NCI-H146 treated with DMSO at 0.1 percent for 48 hours (cell line): ENCODE measurements at regions not wholly inside any gene's neighbourhood (a gene's known extent, or its start where the extent isn't known, plus 50 kb on each side); places are given as distances from the start of the nearest gene placed in this dataset.

ENCODE experiments used
- DNase-seq: peaks from one replicate; lab custom pipeline; 2025; ENCODE audit not compliant: unreplicated experiment; lab: John Stamatoyannopoulos, UW

DNA sequence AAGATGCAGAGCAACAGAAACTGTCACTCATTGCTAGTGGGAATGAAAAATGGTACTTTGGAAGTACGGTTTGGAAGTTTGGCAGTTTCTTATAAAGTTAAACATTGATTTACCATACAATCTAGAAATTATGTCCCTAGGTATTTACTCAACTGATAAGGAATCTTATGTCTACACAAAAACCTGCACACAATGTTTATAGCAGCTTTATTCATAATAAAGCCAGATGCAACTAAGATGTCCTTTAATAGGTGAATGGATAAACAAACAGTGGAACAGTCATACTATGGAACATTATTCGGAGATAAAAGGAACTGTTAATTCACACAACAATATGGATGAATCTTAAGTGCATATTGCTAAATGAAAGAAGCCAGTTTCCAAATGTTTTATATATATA, 96.2 kb upstream of the SIRPA start:
- DNase-seq = no peak

DNA sequence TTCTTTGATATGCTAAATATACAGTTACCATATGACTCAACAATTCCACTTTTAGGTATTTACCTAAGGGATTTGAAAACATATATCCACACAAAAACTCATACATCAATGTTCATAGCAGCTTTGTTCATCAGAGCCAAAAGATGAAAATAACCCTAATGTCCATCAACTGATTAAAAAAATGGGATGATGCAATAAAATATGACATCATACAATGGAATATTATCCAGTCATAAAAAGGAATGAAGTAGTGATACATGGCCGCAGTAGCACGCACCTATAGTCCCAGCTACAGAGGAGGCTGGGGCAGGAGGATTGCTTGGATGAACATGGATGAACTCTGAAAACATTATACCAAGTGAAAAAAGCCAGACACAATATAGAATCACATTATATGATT, 101.4 kb upstream of the SIRPA start:
- DNase-seq = no peak

DNA sequence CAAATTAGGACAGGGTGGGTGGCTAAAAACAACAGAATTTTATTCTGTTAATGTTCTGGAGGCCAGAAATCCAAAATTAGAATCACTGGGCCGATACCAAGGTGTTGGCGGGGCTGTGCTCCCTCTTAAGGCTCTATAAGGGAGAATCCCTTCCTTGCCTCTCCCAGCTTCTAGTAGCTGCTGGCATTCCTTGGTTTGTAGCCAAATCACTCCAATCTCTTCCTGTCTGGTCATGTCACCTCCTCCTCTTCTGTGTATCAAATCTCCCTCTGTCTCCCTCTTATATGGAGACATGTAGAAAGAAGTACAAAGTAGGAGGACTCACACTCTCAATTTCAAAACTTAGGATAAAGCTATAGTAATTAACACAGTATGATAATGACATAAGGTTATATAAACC, 102.9 kb upstream of the SIRPA start:
- DNase-seq = no peak

DNA sequence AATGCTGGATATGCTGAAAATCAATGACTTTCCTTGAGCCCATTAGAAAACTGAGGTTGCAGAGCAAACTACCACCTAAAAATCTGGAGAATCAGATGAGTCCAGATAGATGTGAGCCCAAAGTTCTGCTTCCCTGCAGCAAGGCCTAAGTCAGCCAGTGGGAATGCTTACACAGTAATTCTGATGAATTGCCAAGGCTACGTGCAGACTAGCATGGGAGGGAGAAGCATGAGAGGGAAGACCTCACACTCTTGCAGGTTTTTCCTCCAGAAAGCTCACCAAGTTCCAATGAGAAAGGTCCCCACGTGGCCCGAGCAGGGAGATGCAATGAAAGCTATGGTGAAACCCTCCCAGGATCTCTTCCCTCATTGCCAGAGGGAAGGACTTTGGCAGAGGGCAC, 104.8 kb upstream of the SIRPA start:
- no peak for DNase-seq

DNA sequence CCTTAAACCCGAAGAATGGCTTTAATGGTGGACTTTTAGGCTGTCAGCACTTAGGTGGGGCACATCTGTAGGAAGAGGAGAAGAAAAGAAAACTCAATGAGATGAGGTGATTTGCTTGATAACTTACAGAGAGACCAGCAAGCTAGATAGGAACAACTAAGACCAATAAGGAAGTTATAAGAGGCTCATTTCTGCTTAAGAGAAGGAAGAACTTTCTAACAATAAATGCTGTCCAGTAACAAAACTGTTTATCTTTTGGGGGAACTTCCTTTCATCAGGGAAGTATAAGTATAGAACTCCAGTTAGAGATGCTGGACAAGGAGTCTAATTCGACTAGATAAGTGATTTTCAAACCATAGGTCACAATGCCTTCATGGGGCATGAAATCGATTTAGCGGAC, 107.2 kb upstream of the SIRPA start:
- DNase-seq = no peak

DNA sequence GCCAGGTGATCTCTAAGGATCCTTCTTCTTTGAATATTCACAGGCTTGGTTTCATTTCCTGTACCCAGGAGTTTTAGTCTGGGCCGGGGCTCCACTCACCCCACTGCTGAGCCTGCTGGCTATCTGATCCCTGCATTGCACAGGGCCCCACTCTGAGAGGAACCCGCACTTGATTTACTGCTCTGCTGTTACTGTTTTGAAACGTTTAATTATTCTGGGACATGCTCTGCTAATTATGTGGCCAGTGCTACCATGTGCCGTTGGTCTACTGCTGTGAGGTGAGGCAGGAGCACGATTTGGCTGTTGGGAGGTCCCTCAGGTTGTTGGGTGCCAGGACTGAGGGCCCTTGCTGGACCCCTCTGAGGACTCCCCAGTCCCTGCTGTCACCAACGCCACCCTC, 108.7 kb upstream of the SIRPA start:
- no peak for DNase-seq

DNA sequence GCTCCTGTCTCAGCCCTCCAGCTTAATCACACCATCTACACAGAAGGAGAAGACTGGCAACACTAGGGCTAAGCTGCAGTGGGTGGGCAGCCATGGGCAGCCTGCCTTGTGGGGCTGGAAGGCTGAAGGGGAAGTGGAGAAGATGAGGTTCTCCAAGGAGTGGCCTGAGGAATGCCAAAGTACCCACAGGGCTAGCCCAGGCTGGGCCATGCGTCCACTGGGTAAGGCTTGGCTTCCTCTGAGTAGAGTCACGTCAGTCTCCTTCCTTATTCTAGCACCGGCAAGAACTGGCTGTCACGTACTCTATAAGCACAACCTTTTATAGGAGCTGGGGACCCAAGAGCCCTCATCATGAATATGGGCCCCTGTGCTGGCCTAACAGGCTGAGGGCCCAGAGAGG, 110.6 kb upstream of the SIRPA start:
- no peak for DNase-seq

DNA sequence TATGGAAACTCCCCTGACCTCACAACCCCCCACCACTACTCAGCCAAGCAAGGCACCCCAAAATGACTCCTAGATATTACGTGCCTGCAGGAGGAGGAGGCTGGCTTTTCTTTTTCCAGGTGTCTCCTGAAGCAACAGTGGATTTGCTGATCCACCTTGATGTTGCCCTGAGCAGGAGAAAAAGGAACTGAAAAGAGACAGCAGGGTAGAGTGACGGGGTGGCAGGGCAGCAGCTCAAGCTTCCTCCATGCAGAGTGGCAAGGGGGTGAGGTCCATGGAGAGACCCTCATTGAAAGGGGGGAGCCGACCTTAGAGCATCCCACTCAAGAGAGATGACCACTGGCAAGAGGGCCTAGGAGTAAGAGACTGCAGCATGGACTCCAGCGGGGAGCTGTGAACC, 112.0 kb upstream of the SIRPA start:
- no peak for DNase-seq

DNA sequence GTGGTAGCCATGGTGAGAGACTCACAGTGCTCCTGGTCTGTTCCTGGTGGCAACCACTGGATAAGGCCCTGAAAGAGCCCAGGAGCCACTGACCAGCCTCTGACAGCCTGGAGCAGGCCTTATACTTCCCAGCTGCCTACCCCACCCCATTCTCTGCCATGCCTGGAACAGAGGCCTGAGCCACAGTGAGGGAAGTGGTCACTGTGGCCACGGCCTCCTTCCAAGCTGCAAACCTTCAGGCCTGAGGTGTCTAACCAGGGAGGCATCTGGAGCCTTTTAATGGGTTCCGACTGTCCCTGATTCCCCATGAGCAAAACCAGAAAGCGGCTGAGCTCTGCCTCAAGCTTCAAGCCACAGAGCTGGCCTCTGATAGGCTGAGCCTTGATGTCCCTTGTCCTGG, 113.0 kb upstream of the SIRPA start:
- no peak for DNase-seq

DNA sequence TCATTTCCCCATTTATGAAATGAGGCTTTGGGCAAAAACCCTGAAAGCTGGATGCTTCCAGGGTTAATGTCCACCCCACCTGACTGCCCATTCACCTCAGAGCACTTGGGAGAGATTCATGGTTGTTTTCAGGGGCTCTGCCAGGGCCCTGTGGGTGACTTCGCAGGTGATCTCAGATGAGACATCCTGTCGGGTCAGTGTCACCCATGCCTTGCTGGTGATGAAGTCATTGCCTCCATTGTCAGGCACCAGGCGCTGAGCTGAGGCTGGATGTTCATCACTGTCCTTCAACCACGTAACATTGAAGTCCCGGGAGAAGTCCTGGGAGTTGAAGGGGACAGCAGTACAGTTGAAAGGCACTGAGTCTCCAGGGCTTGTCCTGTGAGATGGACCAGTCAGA, 115.6 kb upstream of the SIRPA start:
- DNase-seq = no peak

DNA sequence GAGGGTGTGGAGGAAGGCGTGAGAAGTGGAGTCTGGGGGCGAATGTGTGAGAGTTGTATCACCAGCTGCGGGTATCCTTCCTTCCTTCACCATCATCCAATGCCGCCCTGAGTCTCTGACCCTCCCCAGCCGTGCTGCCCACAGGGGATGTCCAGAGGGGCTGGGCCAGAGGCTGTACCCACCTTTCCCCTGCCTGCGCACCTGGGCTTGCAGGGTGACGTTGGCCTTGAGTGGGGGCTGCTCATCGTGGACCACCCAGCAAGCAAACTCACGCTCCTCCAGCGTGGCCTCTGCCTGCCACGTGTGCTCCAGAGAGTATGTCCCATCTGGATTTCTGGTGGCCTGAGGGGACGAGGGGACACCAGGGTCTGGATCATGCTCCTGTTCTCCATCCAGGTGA, 116.9 kb upstream of the SIRPA start:
- no peak for DNase-seq

DNA sequence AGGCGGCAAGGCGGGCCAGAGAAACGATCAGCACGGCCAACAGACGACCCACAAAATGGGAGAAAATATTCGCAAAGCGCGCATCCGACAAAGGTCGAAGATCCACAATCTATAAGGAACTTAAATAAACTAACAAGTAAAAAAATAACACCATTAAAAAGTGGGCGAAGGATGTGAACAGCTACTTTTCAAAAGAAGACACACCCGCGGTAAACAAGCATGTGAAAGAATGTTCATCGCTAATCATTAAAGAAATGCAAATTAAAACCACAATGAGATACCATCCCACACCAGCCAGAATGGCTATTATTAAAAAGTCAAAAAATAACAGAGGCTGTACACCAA, 117.8 kb upstream of the SIRPA start:
- no peak for DNase-seq

DNA sequence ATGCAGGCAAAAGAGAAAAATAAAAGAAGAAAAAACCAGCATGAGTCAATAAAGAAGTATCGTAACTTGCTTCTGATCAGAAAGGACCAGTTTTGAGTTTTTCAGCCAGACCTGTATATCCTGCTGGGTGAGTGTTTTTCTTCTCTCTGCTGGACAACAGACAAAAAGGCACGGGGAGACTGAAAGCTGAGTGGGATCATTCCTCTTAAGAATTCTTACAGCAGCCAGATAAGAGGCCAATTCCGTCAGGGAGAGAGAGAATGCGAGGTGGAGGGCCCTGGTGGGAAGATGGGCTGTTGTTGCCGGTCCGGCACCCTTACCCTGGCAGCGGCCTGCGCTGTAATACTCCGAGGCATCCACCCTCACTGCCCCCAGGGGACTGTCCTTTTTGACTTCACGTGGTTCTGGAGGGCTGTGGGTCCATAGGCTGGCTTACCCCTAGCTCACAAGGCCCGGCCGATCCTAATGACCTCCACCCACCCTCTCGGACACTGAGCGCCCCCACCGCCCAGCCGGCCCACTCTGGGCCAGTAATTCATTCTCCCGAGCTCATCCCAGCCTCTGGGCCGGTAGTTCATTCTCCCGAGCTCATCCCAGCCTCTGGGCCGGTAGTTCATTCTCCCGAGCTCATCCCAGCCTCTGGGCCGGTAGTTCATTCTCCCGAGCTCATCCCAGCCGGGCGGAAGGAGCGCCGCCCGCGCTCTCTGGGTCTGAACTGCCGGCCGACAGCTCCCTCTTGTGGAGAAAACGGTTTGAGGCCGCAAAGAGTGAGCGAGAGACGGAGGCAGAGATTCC, 118.3 kb upstream of the SIRPA start:
- peak; percentile 36 for DNase-seq

DNA sequence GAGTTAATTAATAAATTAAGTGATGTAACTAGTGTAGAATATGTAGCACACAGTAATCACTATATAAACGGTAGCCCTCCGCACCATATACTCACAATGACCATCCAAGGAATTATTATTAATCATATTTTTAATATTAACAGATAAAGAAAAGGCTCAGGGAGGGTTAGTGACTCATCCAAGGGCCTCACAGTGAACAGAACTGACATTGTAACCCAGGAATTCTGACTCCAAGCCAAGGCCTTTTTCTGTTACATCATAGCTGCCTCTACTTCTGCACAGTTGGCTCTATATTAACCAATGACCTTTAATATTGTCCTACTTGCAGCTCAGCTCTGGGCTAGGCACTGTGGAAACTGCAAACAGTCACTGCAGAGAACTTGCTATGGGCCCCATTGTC, 117.5 kb upstream of the SIRPG start:
- no peak for DNase-seq

DNA sequence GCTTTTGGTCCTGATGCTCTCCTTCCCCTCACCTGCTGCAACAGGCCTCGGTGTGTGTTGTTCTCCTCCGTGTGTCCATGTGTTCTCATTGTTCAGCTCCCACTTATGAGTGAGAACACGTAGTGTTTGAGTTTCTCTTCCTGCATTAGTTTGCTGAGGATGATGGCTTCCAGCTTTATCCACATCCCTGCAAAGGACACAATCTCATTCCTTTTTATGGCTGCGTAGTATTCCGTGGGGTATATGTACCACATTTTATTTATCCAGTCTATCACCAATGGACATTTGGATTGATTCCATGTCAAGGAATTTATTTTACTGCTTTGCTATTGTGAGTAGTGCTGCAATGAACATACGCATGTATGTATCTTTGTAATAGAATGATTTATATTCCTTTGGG, 116.9 kb upstream of the SIRPG start:
- DNase-seq = no peak

DNA sequence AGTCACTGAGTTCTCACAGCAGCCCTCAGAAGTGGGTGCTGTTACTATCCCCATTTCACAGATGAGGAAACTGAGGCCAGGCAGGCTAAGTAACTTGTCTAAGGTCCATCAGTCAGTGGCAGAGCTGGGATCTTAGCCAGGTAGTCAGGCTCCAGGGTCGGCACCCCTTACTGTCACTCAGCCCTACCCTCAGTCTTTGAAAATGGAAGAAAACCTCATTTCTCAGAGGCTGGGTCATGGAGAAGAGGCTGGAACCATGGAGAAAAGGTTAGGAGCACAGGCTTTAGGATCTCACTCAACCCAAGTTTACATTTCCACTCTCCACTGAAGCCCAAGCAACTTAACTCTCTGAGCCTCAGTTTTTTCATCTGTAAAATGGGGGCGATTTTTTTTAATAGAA, 116.2 kb upstream of the SIRPG start:
- DNase-seq = no peak

DNA sequence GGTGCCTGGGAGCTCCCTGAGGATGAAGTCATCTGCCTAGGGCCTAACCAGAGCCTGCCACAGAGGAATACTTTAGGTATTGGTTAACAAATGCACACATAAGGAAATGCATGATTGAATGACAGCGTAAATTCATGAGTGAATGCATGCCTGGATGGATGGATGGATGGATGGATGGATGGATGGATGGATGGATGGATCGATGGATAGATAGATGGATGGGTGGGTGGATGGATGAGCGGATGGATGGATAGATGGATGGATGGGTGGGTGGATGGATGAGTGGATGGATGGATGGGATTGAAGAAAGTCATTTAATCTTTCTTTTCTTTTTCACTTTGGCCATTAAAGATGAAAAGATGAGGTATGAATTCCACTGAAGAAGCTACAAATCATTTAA, 111.9 kb upstream of the SIRPG start:
- no peak for DNase-seq

DNA sequence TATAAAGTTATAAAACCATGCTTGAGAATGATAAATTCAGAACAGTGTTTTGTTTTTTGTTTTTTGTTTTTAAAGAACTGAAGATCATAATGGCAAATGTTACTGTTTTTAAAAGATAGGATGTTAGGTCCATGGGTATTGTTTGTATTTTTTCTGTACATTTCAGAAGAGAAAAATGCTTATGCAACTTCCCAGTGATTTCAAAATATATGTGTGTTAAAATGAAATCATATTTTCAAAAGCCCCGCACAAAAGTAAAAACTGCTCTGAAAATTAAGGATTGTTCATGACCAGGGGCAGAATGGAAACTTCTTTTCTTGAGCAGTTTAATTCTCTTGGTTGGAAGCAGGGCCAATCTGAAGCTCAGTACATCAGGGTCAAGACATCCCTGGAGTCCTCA, 109.2 kb upstream of the SIRPG start:
- DNase-seq = no peak

DNA sequence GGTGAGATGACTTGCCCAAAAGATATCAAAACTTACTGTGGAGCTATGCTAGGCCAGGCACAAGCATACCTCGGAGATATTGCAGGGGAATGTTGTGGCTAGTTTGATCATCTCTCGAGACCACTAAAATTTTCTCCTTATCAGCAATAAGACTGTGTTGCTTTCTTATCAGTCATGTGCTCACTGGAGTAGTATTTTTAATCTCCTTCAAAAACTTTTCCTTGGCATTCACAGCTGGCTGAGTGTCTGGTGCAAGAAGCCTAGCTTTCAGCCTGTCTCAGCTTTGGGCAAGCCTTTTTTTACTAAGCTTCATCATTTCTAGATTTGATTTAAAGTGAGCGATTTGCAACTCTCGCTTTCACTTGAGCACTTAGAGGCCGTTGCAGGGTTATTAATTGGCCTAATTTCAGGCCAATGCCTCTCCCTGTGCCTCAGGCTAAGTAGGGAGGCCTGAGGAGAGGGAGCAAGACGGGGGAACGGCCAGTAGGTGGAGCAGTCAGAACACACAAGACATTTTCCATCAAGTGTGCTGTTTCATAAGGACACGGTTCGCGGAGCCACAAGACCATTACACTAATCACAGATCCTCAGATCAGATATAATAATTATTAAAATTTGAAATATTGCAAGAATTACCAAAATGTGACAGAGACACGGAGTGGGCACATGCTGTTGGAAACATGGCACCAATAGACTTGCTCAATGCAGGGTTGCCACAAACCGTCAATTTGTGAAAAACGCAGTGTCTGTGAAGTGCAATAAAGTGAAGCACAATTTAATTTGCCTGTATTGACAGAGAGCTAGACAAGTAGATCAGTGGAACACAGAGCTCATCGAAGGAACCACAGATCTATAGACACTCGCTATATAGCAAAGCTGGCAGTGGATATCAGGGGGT, 106.8 kb upstream of the SIRPG start:
- DNase-seq = peak; percentile 68

DNA sequence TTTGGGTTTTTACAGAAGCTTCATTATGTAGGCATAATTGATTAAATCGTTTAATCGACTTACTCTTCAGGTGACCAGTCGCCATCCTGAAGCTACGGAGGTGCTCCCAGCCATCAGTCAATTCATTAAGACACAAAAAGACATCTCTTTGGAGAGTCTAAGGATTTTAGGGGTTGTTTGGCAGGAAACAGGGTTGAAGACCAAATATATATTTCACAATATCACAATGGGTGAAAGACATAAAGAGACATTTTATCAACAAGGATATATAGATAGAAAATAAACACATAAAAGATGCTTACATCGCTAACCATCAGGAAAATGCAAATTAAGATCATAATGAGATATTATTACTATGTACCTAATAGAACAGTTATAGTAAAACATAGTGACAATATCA, 104.0 kb upstream of the SIRPG start:
- no peak for DNase-seq

DNA sequence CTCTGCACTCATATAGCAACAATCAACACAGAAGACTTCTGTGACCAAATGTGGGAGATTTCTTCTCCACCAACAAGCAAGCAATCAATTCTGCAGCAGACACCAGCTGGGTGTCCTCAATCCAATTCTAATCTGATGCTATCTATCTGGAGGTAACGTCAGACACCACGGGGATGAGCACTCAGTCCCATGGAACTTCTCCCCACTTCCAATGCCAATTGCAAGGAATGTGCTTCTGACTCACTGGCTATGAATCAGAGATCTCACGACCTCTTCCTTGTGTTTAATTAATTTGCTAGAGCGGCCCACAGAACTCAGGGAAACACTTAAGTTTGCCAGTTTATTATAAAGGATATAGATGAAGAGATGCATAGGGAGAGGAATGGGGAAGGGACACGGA, 103.5 kb upstream of the SIRPG start:
- DNase-seq = no peak

DNA sequence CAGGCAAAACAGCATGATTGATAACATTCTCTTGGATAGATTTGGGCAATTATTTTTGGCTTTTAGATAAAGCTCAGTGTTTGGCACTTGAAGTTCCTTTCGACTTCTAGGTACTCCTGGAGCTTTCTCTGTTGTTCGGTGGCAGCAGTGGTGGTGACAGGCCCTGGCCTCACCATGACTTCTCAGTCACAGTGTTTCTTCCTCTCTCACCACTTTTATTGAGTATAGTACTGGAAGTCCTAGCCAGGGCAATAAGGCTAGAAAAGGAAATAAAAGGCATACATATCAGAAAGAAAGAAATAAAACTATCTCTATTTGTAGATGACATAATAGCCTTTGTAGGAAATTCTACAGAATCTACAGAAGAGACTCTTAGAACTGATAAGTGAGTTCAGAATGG, 101.2 kb upstream of the SIRPG start:
- DNase-seq = no peak
